H1 (cell line): ENCODE measurements at regions not wholly inside any gene's neighbourhood (a gene's known extent, or its start where the extent isn't known, plus 50 kb on each side); places are given as distances from the start of the nearest gene placed in this dataset.

Experiments used
- CTCF ChIA-PET: fragments of 300-600 bp; sonication (Branson Sonifier 250); formaldehyde crosslinking; loops from one replicate; lab custom pipeline; 2021; ENCODE audit not compliant: partially characterized antibody; lab: Charles Lee
- POLR2A ChIA-PET: fragments of 300-600 bp; sonication (Branson Sonifier 250); formaldehyde crosslinking; loops from one replicate; lab custom pipeline; 2021; ENCODE audit warnings: inconsistent platforms; ENCODE audit not compliant: partially characterized antibody; lab: Charles Lee
- DNase-seq, 2 experiments: peaks; one replicate each; pipeline versions ENCODE4 v3.0.0 to v3.0.0-alpha.2; 2010 to 2022; ENCODE audit warnings: low spot score in 2 of 2, low read depth in 1 of 2, mixed read lengths in 1 of 2
- FAIRE-seq: peaks from 2 replicates; lab custom pipeline; 2011; peaks lifted over from hg19 to GRCh38; lab: Jason Lieb, UNC
- H2AFZ ChIP-seq: 2 replicates; pipeline ENCODE4 v1.8.1; 2012; ENCODE audit warnings: low read length, inconsistent platforms
- H2AK5ac ChIP-seq: 2 replicates; pipeline ENCODE4 v1.6.1; 2013; ENCODE audit warnings: low read depth, low read length
- H2BK120ac ChIP-seq: replicated peaks from 2 replicates; pipeline ENCODE3; 2013; ENCODE audit warnings: low read depth, low read length, inconsistent platforms
- H2BK12ac ChIP-seq: 2 replicates; pipeline ENCODE4 v1.6.1; 2013; ENCODE audit warnings: low read depth, low read length
- H2BK15ac ChIP-seq: 2 replicates; pipeline ENCODE4 v1.6.1; 2013; ENCODE audit warnings: low read length
- H2BK20ac ChIP-seq: 2 replicates; pipeline ENCODE4 v1.6.1; 2013; ENCODE audit warnings: low read length
- H2BK5ac ChIP-seq: 2 replicates; pipeline ENCODE4 v1.6.1; 2013; ENCODE audit warnings: low read depth, low read length
- H3K14ac ChIP-seq: 2 replicates; pipeline ENCODE4 v1.6.1; 2013; ENCODE audit warnings: inconsistent platforms; ENCODE audit not compliant: insufficient read length
- H3K18ac ChIP-seq: 2 replicates; pipeline ENCODE4 v1.6.1; 2013; ENCODE audit warnings: low read length; ENCODE audit errors: extremely low read depth
- H3K23ac ChIP-seq: 2 replicates; pipeline ENCODE4 v1.6.1; 2013; ENCODE audit warnings: inconsistent platforms; ENCODE audit not compliant: insufficient read length
- H3K23me2 ChIP-seq: 2 replicates; pipeline ENCODE4 v1.6.1; 2013; ENCODE audit warnings: low read depth, low read length
- H3K27ac ChIP-seq: 2 replicates; pipeline ENCODE4 v1.6.1; 2011; ENCODE audit warnings: low read depth, low read length, inconsistent platforms
- H3K27me3 ChIP-seq, 4 experiments: replicated peaks in 1 of 4; 1 replicate in 1 of 4; 2 replicates in 3 of 4; pipeline versions ENCODE4 v1.6.1 to v1.8.1; 2011 to 2013; ENCODE audit warnings: low read length in 3 of 4, mild to moderate bottlenecking in 3 of 4, inconsistent platforms in 2 of 4, mixed read lengths in 2 of 4, moderate library complexity in 1 of 4; ENCODE audit not compliant: control insufficient read depth in 3 of 4, insufficient read depth in 3 of 4; ENCODE audit errors: extremely low read depth in 1 of 4
- H3K36me3 ChIP-seq, 4 experiments: 2 replicates each; pipeline versions ENCODE4 v1.6.1 to v1.8.1; 2011 to 2013; ENCODE audit warnings: mild to moderate bottlenecking in 4 of 4, low read length in 3 of 4, moderate library complexity in 2 of 4, control low read depth in 1 of 4, inconsistent platforms in 1 of 4; ENCODE audit not compliant: insufficient read depth in 4 of 4, control insufficient read depth in 2 of 4
- H3K4ac ChIP-seq: replicated peaks from 2 replicates; pipeline ENCODE3; 2013; ENCODE audit warnings: low read length, low read depth, mixed read lengths, inconsistent platforms; ENCODE audit not compliant: insufficient read length
- H3K4me1 ChIP-seq, 4 experiments: replicated peaks in 1 of 4; 1 replicate in 1 of 4; 2 replicates in 3 of 4; pipeline versions ENCODE4 v1.6.1 to v1.8.1; 2011 to 2013; ENCODE audit warnings: low read length in 3 of 4, inconsistent platforms in 2 of 4, mixed read lengths in 1 of 4; ENCODE audit not compliant: insufficient read depth in 4 of 4, control insufficient read depth in 3 of 4
- H3K4me2 ChIP-seq, 2 experiments: 2 replicates each; pipeline versions ENCODE4 v1.6.1 to v1.8.1; 2011 to 2013; ENCODE audit warnings: low read depth in 2 of 2, low read length in 2 of 2, control low read depth in 1 of 2, inconsistent platforms in 1 of 2, mild to moderate bottlenecking in 1 of 2; ENCODE audit not compliant: insufficient read depth in 1 of 2
- H3K4me3 ChIP-seq, 4 experiments: fragments of 200-600, 300-600 bp in 1 of 4; sonication (generic), shearing (Covaris generic), sonication (Bioruptor Twin) in 1 of 4; 2 replicates each; pipeline versions ENCODE4 v1.5.1 to v1.8.1; 2011 to 2016; ENCODE audit warnings: low read length in 4 of 4, low read depth in 3 of 4, control low read depth in 2 of 4, inconsistent platforms in 2 of 4, mild to moderate bottlenecking in 2 of 4, mixed read lengths in 1 of 4, moderate library complexity in 1 of 4; ENCODE audit not compliant: insufficient read depth in 2 of 4; ENCODE audit errors: extremely low read depth in 1 of 4
- H3K56ac ChIP-seq: replicated peaks from 2 replicates; pipeline ENCODE3; 2013; ENCODE audit warnings: low read depth, mild to moderate bottlenecking, mixed read lengths, low read length, inconsistent platforms; ENCODE audit not compliant: insufficient read length
- H3K79me1 ChIP-seq: 2 replicates; pipeline ENCODE4 v1.6.1; 2013; ENCODE audit warnings: low read depth, low read length, control low read depth
- H3K79me2 ChIP-seq, 2 experiments: 2 replicates each; pipeline versions ENCODE4 v1.6.1 to v1.8.1; 2012 to 2013; ENCODE audit warnings: low read length in 2 of 2, mild to moderate bottlenecking in 2 of 2, inconsistent platforms in 1 of 2; ENCODE audit not compliant: insufficient read depth in 2 of 2, control insufficient read depth in 1 of 2
- H3K9ac ChIP-seq, 4 experiments: replicated peaks in 1 of 4; 1 replicate in 1 of 4; 2 replicates in 3 of 4; pipeline versions ENCODE4 v1.6.1 to v1.8.1; 2011 to 2013; ENCODE audit warnings: low read depth in 3 of 4, low read length in 3 of 4, control low read depth in 2 of 4, mild to moderate bottlenecking in 2 of 4, moderate library complexity in 2 of 4, inconsistent platforms in 1 of 4; ENCODE audit errors: extremely low read depth in 1 of 4
- H3K9me3 ChIP-seq, 2 experiments: 2 replicates each; pipeline versions ENCODE4 v1.6.1 to v1.8.1; 2012 to 2013; ENCODE audit warnings: mild to moderate bottlenecking in 2 of 2, moderate library complexity in 2 of 2, control low read depth in 1 of 2, inconsistent platforms in 1 of 2, low read depth in 1 of 2, low read length in 1 of 2, mixed read lengths in 1 of 2; ENCODE audit not compliant: insufficient read depth in 2 of 2
- H4K20me1 ChIP-seq, 2 experiments: replicated peaks in 1 of 2; 2 replicates each; pipeline versions ENCODE3 to v1.8.1; 2011 to 2013; ENCODE audit warnings: inconsistent platforms in 2 of 2, low read length in 2 of 2, mild to moderate bottlenecking in 1 of 2; ENCODE audit not compliant: insufficient read depth in 2 of 2, control insufficient read depth in 1 of 2
- H4K5ac ChIP-seq: 2 replicates; pipeline ENCODE4 v1.6.1; 2013; ENCODE audit warnings: low read length, low read depth, mixed read lengths, inconsistent platforms; ENCODE audit not compliant: insufficient read length
- H4K8ac ChIP-seq: 2 replicates; pipeline ENCODE4 v1.8.0; 2013; ENCODE audit warnings: mild to moderate bottlenecking, moderate library complexity, low read length, inconsistent platforms; ENCODE audit not compliant: insufficient read depth; ENCODE audit errors: extremely low read depth
- H4K91ac ChIP-seq: replicated peaks from 2 replicates; pipeline ENCODE3; 2013; ENCODE audit warnings: low read length, mixed read lengths, inconsistent platforms; ENCODE audit not compliant: insufficient read length
- FOSL1 ChIP-seq: IDR thresholded peaks from 2 replicates; pipeline ENCODE4 v1.6.1; 2011; ENCODE audit warnings: mild to moderate bottlenecking, low read depth, low read length, moderate library complexity; ENCODE audit not compliant: insufficient read depth
- RAD21 ChIP-seq, 2 experiments: IDR thresholded peaks in 1 of 2; conservative IDR thresholded peaks in 1 of 2; 2 replicates each; pipeline ENCODE4 v1.6.1; 2011; ENCODE audit warnings: low read depth in 2 of 2, low read length in 2 of 2, improper control_type of control experiment in 1 of 2, inconsistent platforms in 1 of 2, mild to moderate bottlenecking in 1 of 2, moderate library complexity in 1 of 2
- WGBS, 2 experiments: shearing (Covaris generic) in 1 of 2; methylation state at CpG; one replicate each; pipeline versions ENCODE4 v1.1.6 to v1.1.7; 2013 to 2015; ENCODE audit warnings: low lambda C conversion rate in 2 of 2, mixed read lengths in 2 of 2, inconsistent platforms in 1 of 2, low coverage in 1 of 2, missing lambda C conversion rate in 1 of 2; ENCODE audit not compliant: insufficient replicate concordance in 2 of 2, insufficient coverage in 1 of 2, insufficient read length in 1 of 2; ENCODE audit errors: extremely low coverage in 1 of 2, missing lambda C conversion rate in 1 of 2; 5-methylcytosine and 5-hydroxymethylcytosine counted together
- TF ChIP-seq, protein P1 (sequence below), 3 experiments: IDR thresholded peaks; 1 replicate in 2 of 3; 2 replicates in 1 of 3; pipeline versions ENCODE4 v1.5.1 to v1.6.1; 2011; ENCODE audit warnings: low read length in 3 of 3, mild to moderate bottlenecking in 3 of 3, inconsistent platforms in 2 of 3, low read depth in 1 of 3, moderate library complexity in 1 of 3; ENCODE audit not compliant: insufficient read depth in 1 of 3; ENCODE audit errors: control extremely low read depth in 1 of 3

DNA sequence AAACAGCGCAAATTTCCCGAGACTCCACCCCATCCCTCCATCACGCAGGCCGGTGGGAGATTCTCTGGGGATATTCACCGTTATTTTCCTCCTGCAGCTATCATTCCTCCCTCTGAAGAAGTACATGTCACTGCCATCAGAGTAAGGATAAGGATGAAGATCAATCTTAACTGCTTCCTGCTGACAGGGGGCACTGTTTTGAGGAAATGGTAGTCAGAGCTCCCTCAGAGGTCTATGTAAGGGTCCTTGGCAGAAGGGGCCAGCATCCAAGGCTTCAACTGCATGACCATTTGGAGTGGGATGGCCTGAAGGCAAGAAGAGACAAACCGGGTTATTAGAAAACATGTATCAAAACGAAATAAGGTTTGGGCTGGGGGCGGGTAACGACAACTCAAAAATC lies 111.5 kb downstream of the KCNK1 start:
- Histone ChIP-seq H2AFZ (no peak overlapping the region), H2BK120ac (no peak overlapping the region), H3K18ac (no peak overlapping the region), H3K23ac (no peak overlapping the region), H3K79me2 (no peaks in the 10 kb centered on the region), H3K36me3 (no peaks in the 10 kb centered on the region), H2BK12ac (no peak overlapping the region), H3K4ac (no peak overlapping the region), H3K14ac (no peak overlapping the region), H3K27ac (no peak overlapping the region), H3K79me1 (no peaks in the 10 kb centered on the region), H2AK5ac (no peak overlapping the region), H3K56ac (no peak overlapping the region), H4K8ac (no peak overlapping the region), H3K4me1 (peaks cover 2 to 8% (median 4%) of the 10 kb centered on the region in 4 experiments; a peak in 2 of 7 replicates), H4K5ac (no peak overlapping the region), H3K4me2 (no peak overlapping the region), H3K4me3 (no peak overlapping the region), H2BK20ac (no peak overlapping the region), H3K9me3 (no peaks in the 10 kb centered on the region), H3K9ac (no peak overlapping the region), H3K27me3 (0 out of 7 replicates have a peak, but pooled peaks cover 0 to 2% (median 0%) of the 10 kb centered on the region in 4 experiments), H2BK5ac (no peak overlapping the region), H2BK15ac (no peak overlapping the region), H4K20me1 (no peaks in the 10 kb centered on the region), H4K91ac (no peak overlapping the region), H3K23me2 (no peaks in the 10 kb centered on the region)
- FAIRE-seq (peak; percentile 13), DNase-seq (no peak)
- ChIA-PET CTCF (interaction anchor here (0.6 to 1.8 kb wide), 10 partner anchors 8 to 231 kb away, joined by 3 to 6 read pairs (median 3); no protein-coding TSS in a partner anchor), POLR2A (no interaction called here)
- TF ChIP-seq, protein P1, sequence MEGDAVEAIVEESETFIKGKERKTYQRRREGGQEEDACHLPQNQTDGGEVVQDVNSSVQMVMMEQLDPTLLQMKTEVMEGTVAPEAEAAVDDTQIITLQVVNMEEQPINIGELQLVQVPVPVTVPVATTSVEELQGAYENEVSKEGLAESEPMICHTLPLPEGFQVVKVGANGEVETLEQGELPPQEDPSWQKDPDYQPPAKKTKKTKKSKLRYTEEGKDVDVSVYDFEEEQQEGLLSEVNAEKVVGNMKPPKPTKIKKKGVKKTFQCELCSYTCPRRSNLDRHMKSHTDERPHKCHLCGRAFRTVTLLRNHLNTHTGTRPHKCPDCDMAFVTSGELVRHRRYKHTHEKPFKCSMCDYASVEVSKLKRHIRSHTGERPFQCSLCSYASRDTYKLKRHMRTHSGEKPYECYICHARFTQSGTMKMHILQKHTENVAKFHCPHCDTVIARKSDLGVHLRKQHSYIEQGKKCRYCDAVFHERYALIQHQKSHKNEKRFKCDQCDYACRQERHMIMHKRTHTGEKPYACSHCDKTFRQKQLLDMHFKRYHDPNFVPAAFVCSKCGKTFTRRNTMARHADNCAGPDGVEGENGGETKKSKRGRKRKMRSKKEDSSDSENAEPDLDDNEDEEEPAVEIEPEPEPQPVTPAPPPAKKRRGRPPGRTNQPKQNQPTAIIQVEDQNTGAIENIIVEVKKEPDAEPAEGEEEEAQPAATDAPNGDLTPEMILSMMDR (IDR thresholded peaks at IDR 0.05; ENCODE audit: control extremely low read depth in 1 of 3, insufficient read depth in 1 of 3, low read depth in 1 of 3, low read length in 3 of 3), result peak in 2 of 3 experiments; percentile 36 to 70; a peak in 3 of 4 replicates
- TF ChIP-seq FOSL1 (no peak), RAD21 (IDR thresholded peaks at IDR 0.05 in 1 of 2, conservative IDR thresholded peaks at IDR 0.05 in 1 of 2; ENCODE audit: low read depth in 2 of 2, low read length in 2 of 2) (peak; percentile 33 to 46)
- 89% methylated on average over 9 of the region's 9 CpGs; no CpG with 5 or more reads in 1 of the 2 experiments for WGBS, 2 experiments
